ES-I3 (cell line): ENCODE measurements at regions not wholly inside any gene's neighbourhood (a gene's known extent, or its start where the extent isn't known, plus 50 kb on each side); places are given as distances from the start of the nearest gene placed in this dataset.
"Not testable (repeated sequence)": the region's sequence is repeated elsewhere in the genome, so short reads cannot be mapped to it uniquely, and the experiment has no call there.

Source experiments
- H3K36me3 ChIP-seq: 2 replicates; pipeline ENCODE4 v1.6.1; 2013; ENCODE audit warnings: mild to moderate bottlenecking, low read length, control low read depth, moderate library complexity; ENCODE audit not compliant: insufficient read depth
- H3K4me1 ChIP-seq: 2 replicates; pipeline ENCODE4 v1.6.1; 2013; ENCODE audit warnings: mild to moderate bottlenecking, control low read depth, low read length; ENCODE audit not compliant: insufficient read depth
- H3K9ac ChIP-seq: 2 replicates; pipeline ENCODE4 v1.6.1; 2013; ENCODE audit warnings: low read depth, mild to moderate bottlenecking, low read length, moderate library complexity
- H3K9me3 ChIP-seq: 2 replicates; pipeline ENCODE4 v1.6.1; 2013; ENCODE audit warnings: mild to moderate bottlenecking, low read length, moderate library complexity; ENCODE audit not compliant: control insufficient read depth, insufficient read depth

DNA sequence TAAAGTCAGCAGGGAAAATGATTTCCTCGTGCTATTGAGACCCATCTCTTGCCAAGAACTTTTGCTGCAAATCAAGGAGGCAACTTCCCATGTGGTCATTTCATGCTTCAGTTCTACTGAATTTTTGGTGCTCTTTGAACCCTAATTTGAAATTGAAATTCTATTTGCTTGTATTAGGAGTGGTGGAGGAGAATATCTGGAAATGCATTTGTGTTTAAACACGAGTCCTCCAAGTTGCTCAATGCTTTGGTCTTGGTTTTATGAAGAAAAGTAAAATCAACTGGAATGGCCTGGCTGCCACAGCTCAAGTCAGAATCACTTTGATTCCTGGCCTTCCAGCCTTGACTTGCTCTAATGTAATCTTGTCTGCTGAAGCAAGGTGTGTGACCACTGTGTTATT is 613.2 kb downstream of the TLE1 start:
- no peak overlapping the region for H3K9ac ChIP-seq
- H3K9me3 ChIP-seq, result no peaks in the 10 kb centered on the region
- no peaks in the 10 kb centered on the region for H3K4me1 ChIP-seq
- no peaks in the 10 kb centered on the region for H3K36me3 ChIP-seq

DNA sequence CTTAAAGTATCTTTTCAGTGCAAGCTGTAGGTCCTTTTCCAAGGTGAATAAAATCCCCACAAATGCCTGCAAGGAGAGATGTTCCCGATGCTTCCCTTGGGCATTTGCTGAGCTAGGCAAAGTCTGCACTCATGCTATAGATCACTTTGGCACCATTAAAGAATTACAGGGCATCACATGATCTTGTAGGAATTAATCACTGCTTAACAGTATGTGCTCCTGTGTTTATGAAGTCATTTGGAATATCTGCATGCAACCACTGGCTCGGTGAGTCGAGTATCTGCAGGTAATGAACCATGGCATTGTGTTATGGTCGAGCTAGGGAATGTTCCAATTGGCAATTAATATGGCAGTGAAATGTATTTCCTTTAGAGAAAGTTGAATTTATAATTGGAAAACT is 615.1 kb downstream of the TLE1 start:
- H3K9ac ChIP-seq, result no peak overlapping the region
- no peaks in the 10 kb centered on the region for H3K36me3 ChIP-seq
- H3K9me3 ChIP-seq, result no peaks in the 10 kb centered on the region
- H3K4me1 ChIP-seq, result no peaks in the 10 kb centered on the region

DNA sequence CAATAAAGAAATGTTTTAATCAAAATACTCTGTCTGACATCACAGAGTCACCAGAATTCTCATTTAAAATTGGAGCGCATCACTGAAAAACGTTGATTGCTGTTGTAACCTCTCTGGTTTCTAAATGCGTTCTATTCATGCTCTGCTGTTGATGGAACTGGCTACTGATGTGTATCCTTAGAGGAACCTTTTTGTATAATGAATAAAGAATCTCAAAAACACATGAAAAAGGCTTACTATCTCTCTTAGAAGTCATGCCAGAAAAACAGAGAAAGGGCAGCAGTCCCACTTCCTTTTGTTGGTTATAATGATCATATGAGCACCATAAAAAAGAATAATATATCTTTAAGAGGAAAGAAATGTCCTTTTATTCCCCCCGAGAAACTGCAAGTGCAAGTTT is 615.5 kb downstream of the TLE1 start:
- no peaks in the 10 kb centered on the region for H3K4me1 ChIP-seq
- H3K36me3 ChIP-seq, result no peaks in the 10 kb centered on the region
- H3K9me3 ChIP-seq, result no peaks in the 10 kb centered on the region
- H3K9ac ChIP-seq, result no peak overlapping the region; the same call in 1 of the 2 replicates

DNA sequence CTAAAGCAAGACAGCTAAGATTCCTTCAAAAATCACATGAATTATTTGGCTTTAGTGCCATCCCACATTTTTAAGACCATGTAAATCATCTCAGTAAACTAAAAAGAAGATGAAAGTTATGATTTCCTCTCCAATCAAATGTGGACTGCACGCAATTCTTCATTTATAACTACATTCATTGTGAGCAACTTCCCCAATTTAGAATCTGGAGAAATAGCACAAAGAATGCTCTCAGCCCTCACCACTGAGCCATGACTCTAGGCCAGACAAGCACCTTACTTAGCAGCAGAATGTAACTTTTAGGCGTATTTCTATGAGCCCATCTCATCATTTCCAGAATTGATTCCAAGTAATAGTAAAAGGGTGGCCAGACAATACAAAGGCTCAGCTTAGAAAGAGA is 616.6 kb downstream of the TLE1 start:
- no peaks in the 10 kb centered on the region for H3K36me3 ChIP-seq
- no peaks in the 10 kb centered on the region for H3K4me1 ChIP-seq
- H3K9ac ChIP-seq, result no peak overlapping the region
- H3K9me3 ChIP-seq, result peaks cover 2% of the 10 kb centered on the region; the same call in 1 of the 2 replicates

DNA sequence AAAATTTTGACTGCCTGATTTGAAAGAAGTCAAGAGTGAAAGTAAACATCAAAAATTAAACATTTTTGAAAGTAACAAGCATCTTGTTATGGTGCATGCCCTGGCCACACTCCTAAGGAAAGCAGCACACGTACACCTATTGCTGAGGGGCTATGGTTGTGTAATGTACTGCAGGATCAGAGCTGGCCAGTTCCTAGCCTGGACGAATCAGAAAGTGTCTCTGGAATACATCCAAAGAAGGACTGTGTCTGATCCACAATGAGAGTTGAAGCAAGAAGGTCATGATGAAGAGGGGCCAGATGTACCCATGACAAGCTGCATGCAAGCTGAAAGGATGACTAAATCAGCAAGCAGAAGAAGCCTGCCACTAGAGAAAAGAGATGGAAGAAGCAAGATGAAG is 618.2 kb downstream of the TLE1 start:
- Histone ChIP-seq H3K36me3 (no peaks in the 10 kb centered on the region), H3K9me3 (peaks cover 2% of the 10 kb centered on the region; the same call in 1 of the 2 replicates), H3K9ac (no peak overlapping the region), H3K4me1 (no peaks in the 10 kb centered on the region)

DNA sequence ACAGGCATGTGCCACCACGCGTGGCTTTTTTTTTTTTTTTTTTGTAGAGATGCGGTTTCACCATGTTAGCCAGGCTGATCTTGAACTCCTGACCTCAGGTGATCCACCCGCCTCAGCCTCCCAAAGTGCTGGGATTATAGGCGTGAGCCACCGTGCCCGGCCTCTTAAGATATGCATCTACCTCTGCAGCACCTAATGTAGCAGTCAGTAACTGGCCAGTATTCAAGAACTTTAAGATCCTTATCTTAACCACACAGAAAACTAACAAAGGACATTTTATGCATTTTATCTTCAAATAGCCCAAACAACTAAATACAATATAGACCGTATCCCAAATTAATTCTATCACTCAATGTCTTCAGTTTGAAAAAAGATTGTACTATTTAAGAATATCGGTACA is 618.7 kb downstream of the TLE1 start:
- Histone ChIP-seq H3K36me3 (no peaks in the 10 kb centered on the region), H3K9me3 (peaks cover 2% of the 10 kb centered on the region; the same call in 1 of the 2 replicates), H3K9ac (no peak overlapping the region), H3K4me1 (no peaks in the 10 kb centered on the region)

DNA sequence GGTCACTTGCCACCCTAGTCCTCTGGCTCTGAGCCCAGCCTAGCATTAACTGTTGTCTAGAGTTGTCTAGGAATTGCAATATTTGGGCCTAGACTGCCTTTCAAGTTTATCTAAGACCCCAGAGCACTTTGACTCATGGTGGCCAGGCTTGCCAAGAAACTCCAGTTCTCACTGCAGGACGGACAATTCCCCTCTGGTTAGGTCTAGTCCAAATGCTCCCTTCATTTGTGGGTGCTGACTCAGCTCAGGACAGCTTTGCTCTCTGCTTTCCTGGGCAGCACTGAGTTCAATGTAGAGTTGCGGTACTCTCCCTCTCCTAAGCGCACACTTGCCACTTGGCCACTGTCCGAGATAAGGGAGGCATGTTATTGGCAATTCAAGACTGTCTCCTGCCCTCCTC is 619.4 kb downstream of the TLE1 start:
- Histone ChIP-seq H3K9ac (no peak overlapping the region), H3K36me3 (no peaks in the 10 kb centered on the region), H3K4me1 (no peaks in the 10 kb centered on the region), H3K9me3 (peaks cover 2% of the 10 kb centered on the region; the same call in 1 of the 2 replicates)

DNA sequence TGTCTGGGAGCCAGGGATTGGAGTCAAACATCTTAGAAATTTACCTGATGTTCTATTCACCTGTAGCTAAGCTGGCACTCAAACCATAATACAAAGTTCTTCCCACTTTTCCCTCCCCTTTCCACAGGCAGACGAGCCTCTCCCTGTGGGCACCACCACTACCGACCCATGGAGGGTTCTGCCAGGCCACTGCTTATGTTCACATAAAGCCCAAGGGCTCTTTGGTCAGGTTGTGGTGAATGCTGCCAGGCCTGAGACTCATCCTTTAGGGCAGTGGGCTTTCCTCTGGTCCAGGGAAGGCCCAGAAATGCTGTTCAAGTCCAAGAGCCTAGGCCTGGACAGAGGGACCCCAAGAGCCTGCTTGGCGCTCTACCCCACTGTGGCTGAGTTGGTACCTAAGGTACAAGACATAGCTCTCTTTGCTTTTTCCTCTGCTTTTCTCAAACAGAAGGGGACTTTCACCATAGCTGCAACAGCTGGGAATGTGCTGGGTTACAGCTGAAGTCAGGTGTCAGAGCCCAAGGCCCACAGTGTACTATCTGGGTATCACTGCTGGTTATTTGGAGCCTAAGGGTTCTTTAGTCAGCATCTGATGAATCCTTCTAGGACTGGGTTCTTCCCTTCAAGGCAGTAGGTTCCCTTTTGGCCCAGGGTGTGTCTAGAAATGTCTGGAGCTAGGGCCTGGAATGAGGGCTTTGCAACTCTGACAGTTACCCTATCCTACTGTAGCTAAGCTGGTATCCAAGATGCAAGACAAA is 620.1 kb downstream of the TLE1 start:
- H3K9ac ChIP-seq, result no peak overlapping the region
- no peaks in the 10 kb centered on the region for H3K36me3 ChIP-seq
- H3K9me3 ChIP-seq, result peaks cover 2% of the 10 kb centered on the region; the same call in 1 of the 2 replicates
- no peaks in the 10 kb centered on the region for H3K4me1 ChIP-seq

DNA sequence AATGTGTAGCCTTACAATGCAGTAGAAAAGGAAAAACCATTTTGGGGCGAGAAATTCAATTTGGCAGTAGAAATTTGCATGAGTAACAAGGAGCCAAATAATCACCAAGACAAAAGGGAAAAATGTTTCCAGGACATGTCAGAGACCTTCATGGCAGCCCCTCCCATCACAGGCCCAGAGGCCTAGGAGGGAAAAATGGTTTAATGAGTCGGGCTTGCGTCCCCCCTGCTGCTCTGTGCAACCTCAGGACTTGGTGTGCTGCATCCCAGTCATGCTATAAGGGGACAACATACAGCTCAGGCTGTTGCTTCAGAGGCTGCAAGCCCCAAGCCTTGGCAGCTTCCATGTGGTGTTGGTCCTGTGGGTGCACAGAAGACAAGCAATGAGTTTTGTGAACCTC is 626.4 kb downstream of the TLE1 start:
- not testable (repeated sequence) for H3K36me3 ChIP-seq

DNA sequence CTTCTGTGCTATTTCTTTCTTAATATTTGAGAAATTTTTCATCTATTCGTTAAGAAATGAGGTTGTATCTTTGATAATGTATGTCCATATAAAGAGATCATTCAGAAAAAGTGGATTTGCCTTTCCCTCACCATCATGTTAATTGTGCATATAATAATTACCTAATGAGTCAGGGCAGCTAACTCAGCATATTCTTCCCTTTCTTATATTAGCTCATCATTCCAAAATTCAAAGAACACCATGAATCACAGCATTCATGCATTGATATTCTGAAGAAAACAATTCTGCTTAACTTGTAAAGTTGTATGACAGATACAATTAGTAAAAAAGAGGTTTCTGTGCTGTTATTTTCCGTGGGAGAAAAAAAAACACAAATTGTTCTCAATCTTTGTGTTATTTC is 630.6 kb downstream of the TLE1 start:
- Histone ChIP-seq H3K9me3 (peaks cover 11% of the 10 kb centered on the region; the same call in 1 of the 2 replicates), H3K36me3 (no peaks in the 10 kb centered on the region), H3K9ac (no peak overlapping the region), H3K4me1 (no peaks in the 10 kb centered on the region)

More for the DNA sequence above, 626.4 kb downstream of the TLE1 start:
- peaks cover 14% of the 10 kb centered on the region; the same call in 1 of the 2 replicates for H3K9me3 ChIP-seq
- H3K4me1 ChIP-seq, H3K9ac ChIP-seq: not testable (repeated sequence)

DNA sequence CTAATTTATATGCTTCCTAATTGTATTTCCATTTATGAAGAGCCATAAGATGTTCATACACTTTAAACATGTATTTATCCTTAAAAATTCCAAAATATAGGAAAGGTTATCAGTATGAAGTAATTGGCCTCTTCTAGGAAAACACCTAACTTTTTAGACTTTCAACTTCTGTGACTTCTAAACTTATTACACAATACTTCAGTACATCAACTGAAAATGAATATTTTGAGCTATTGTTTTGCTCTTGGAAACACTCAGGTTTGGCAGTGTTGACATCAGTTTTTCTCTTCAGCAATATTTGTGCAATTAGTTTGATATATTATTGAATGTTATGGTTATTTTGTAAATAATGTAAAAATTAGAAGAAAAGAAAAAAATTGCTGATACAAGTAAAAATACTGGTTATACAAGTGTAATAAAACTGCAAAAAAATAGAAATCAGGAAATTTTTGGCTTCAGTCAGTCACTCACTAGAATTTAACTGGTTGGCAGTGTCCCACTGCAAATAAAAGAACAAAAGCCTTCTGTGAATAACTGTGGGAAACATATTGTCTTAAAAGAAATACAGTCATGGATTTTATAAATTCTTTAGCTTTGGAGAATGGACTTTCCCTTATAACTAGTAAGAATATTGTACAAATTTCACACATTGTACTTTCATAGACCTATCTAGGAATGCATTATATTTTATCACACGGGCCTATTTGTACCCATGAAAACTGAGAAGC is 635.9 kb downstream of the TLE1 start:
- Histone ChIP-seq H3K9me3 (no peaks in the 10 kb centered on the region), H3K36me3 (no peaks in the 10 kb centered on the region), H3K4me1 (no peaks in the 10 kb centered on the region), H3K9ac (no peak overlapping the region)

DNA sequence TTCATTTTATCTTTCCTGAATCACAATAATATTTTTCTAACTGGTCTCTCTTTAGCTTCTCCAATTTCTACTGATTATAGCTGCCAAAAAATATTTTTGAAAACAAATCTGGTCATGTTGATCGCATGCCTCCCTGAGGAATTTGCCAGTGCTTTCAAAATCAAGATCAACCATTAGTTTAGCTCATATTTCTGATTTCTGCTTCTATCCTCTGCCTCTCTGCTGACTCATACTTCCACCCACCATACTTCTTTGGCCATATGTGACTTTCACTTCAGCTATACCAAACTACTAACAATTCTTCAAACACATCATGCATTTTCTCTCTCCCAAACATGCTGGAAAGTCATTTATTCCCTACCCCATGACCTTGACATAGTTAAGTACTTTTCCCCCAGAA is 636.5 kb downstream of the TLE1 start:
- H3K9ac ChIP-seq, result no peak overlapping the region
- H3K9me3 ChIP-seq, result no peaks in the 10 kb centered on the region
- no peaks in the 10 kb centered on the region for H3K36me3 ChIP-seq
- H3K4me1 ChIP-seq, result no peaks in the 10 kb centered on the region

DNA sequence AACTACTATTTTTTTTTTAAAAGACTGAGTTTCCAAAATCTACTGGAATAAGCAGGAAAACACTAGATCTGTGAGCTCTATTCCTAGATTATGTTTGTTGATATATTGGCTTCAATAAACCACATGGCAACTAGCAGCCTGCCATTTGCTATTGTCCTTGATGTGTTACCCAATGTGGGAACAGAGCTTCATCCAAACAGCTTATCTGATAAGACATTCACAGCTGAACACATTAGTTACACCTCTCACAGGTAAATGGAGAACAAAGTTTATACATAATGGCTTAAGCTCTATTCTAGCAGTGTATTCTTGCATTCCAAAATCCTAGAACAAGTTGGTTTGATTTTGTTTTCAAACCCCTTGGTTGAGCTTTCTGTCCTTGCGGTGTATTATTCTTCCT is 642.1 kb downstream of the TLE1 start:
- no peaks in the 10 kb centered on the region for H3K36me3 ChIP-seq
- H3K9ac ChIP-seq, result no peak overlapping the region
- H3K4me1 ChIP-seq, result no peaks in the 10 kb centered on the region
- H3K9me3 ChIP-seq, result no peaks in the 10 kb centered on the region

DNA sequence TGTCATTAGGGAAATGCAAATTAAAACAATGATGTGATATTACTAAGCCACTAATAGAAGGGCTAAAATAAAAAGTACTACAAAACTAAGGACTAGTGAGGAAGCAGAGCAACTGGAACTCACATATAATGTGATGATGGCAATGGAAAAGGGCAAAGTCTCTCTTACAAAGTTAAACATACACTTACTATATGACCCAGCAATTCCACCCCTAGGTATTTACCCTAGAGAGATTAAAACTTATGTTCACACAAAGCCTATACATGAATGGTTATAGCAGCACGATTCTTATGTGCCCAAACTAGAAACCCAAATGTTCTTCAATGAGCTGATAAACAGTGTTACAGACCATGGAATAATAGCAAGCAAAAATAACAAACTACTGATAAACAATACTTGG is 643.7 kb downstream of the TLE1 start:
- Histone ChIP-seq H3K9me3 (no peaks in the 10 kb centered on the region), H3K4me1 (no peaks in the 10 kb centered on the region), H3K36me3 (no peaks in the 10 kb centered on the region), H3K9ac (no peak overlapping the region)

DNA sequence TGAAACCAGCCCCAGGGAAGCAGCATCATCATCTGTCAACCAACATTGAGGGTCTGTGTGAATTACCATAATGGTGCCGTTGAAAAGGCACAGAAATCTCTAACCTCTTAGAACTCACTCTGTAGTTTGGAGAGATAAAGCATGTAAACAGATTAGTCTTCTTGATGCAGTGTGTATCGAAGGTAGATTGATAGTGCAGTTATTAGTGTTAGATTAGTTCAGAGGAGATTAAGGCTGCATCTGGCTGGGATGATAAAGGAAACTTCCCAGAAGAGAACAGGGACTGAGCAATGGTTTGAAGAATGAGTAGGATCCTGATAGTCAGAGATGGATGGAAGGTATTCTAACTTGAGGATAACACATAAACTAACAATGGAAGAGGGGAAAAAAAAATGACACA is 651.5 kb downstream of the TLE1 start:
- Histone ChIP-seq H3K4me1 (no peaks in the 10 kb centered on the region), H3K9me3 (no peaks in the 10 kb centered on the region), H3K36me3 (no peaks in the 10 kb centered on the region), H3K9ac (no peak overlapping the region)
